Naive B cell (primary cell): ENCODE measurements at regions not wholly inside any gene's neighbourhood (a gene's known extent, or its start where the extent isn't known, plus 50 kb on each side); places are given as distances from the start of the nearest gene placed in this dataset.

ENCODE experiments used
- ATAC-seq, 2 donors: fragments of 150-1000 bp; cut with Tn5 transposase; 2 replicates each; pipeline ENCODE4 v1.10.0; 2021; ENCODE audit warnings: low read depth in 2 of 2, mild to moderate bottlenecking in 2 of 2, moderate library complexity in 2 of 2
- DNase-seq: peaks from one replicate; pipeline ENCODE4 v3.0.0; 2022
- H3K27ac Mint-ChIP-seq, 6 donors: one replicate each; pipeline ENCODE4 v1.8.0; 2020 to 2022; ENCODE audit warnings: mild to moderate bottlenecking in 6 of 6, mixed read lengths in 6 of 6, moderate library complexity in 5 of 6, inconsistent platforms in 2 of 6
- H3K27me3 Mint-ChIP-seq, 3 donors: one replicate each; pipeline ENCODE4 v1.8.0; 2021 to 2022; ENCODE audit warnings: mixed read lengths in 3 of 3, mild to moderate bottlenecking in 1 of 3
- H3K36me3 Mint-ChIP-seq, 2 donors: one replicate each; pipeline ENCODE4 v1.8.0; 2020 to 2022; ENCODE audit warnings: mixed read lengths in 2 of 2, inconsistent platforms in 1 of 2, mild to moderate bottlenecking in 1 of 2
- H3K4me1 Mint-ChIP-seq, 3 donors: one replicate each; pipeline ENCODE4 v1.8.0; 2020 to 2022; ENCODE audit warnings: mixed read lengths in 3 of 3, inconsistent platforms in 1 of 3, mild to moderate bottlenecking in 1 of 3, moderate library complexity in 1 of 3
- H3K4me3 Mint-ChIP-seq, 8 donors: one replicate each; pipeline ENCODE4 v1.8.0; 2020 to 2022; ENCODE audit warnings: mild to moderate bottlenecking in 8 of 8, mixed read lengths in 8 of 8, moderate library complexity in 8 of 8, inconsistent platforms in 2 of 8
- H3K9me3 Mint-ChIP-seq, 7 donors: one replicate each; pipeline ENCODE4 v1.8.0; 2020 to 2022; ENCODE audit warnings: mixed read lengths in 7 of 7, mild to moderate bottlenecking in 5 of 7, inconsistent platforms in 2 of 7, moderate library complexity in 1 of 7

DNA sequence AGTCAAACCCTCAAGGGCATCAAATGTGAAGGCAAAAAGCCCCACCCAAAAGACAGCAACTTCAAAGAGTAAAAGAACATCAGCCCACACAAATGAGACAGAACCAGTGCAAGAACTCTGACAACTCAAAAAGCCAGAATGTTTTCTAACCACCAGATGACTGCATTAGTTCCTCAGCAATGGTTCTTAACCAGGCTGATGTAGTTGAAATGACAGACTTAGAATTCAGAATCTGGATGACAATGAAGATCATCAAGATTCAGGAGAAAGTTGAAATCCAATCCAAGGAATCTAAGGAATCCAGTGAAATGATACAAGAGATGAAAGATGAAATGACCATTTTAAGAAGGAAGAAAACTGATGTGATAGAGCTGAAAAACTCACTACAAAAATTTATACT, 339.7 kb downstream of the KIF4B start:
- Mint-ChIP-seq H3K36me3 (peaks cover 0 to 8% of the 10 kb centered on the region in 2 donors), H3K4me3 (no peak overlapping the region), H3K27me3 (no peaks in the 10 kb centered on the region), H3K27ac (no peak overlapping the region), H3K9me3 (peaks cover 4 to 61% (median 21%) of the 10 kb centered on the region in 7 donors), H3K4me1 (no peaks in the 10 kb centered on the region)
- DNase-seq (no peak), ATAC-seq (no peak)

DNA sequence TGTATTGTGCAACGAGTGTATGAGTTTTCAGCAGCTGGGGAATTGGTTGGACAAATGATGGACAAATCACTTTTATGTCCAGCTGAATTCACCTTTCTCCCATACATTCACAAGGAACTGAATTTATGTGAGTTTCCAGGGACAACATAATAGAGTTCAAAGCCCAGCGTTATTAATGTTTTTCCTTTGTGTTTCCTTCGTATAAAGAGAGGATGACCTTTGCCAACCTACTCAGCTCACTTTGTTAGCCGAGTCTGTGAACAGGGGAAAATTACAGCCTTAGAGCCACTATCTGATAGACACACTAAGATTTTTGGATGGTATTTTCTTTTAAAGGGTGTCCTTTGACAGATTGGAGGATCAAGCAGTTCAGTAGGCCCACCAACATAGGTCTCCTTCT, 352.5 kb downstream of the KIF4B start:
- ATAC-seq (no peak), DNase-seq (no peak)
- H3K4me3 Mint-ChIP-seq = no peak overlapping the region
- peaks cover 0 to 10% (median 0%) of the 10 kb centered on the region in 7 donors for H3K9me3 Mint-ChIP-seq
- H3K27me3 Mint-ChIP-seq = no peaks in the 10 kb centered on the region
- H3K27ac Mint-ChIP-seq = no peak overlapping the region
- no peaks in the 10 kb centered on the region for H3K4me1 Mint-ChIP-seq
- no peaks in the 10 kb centered on the region for H3K36me3 Mint-ChIP-seq

DNA sequence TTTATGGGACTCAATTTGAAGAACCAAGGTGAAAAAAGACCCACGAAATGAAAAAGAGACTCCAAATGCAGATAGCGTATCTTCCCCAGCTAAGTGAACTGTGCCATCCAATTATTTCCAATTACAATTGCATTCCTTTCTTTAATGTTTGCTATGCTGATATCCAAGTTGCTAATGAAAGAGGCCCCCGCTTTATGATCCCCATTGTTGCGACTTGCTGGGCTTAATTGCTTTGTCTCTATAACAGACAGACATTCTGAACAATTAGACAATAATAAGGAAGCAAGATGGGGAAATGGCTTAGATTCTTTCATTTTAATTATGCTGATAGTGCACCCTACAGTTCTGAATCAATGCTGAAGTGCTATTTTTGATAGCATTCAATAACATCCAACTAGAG, 354.3 kb downstream of the KIF4B start:
- ATAC-seq (no peak), DNase-seq (no peak)
- H3K4me1 Mint-ChIP-seq = no peaks in the 10 kb centered on the region
- H3K27me3 Mint-ChIP-seq = no peaks in the 10 kb centered on the region
- H3K9me3 Mint-ChIP-seq = peaks cover 0 to 10% (median 5%) of the 10 kb centered on the region in 7 donors
- no peak overlapping the region for H3K4me3 Mint-ChIP-seq
- no peaks in the 10 kb centered on the region for H3K36me3 Mint-ChIP-seq
- no peak overlapping the region for H3K27ac Mint-ChIP-seq

DNA sequence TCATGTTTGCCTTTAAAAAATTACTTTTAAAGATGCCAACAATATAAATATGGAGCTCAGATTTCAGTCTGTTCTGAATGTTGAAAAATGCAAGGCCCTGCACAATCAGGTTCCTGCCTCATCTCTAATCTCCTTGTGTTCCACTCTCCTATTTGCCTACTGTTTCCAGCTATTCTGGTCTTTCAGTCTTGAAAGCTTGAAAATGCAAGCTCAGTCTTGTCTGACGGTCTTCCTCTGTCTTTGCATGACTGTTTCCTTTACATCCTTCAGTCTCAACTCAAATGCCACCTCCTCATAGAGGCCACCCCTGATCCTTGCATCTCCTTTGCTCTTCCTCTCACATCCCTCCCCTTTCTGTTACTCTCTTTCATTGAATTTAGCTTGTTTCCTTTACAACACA, 354.9 kb downstream of the KIF4B start:
- Mint-ChIP-seq H3K9me3 (peaks cover 0 to 10% (median 5%) of the 10 kb centered on the region in 7 donors), H3K4me1 (no peaks in the 10 kb centered on the region), H3K36me3 (no peaks in the 10 kb centered on the region), H3K27me3 (no peaks in the 10 kb centered on the region), H3K4me3 (no peak overlapping the region), H3K27ac (no peak overlapping the region)
- DNase-seq (no peak), ATAC-seq (no peak)

DNA sequence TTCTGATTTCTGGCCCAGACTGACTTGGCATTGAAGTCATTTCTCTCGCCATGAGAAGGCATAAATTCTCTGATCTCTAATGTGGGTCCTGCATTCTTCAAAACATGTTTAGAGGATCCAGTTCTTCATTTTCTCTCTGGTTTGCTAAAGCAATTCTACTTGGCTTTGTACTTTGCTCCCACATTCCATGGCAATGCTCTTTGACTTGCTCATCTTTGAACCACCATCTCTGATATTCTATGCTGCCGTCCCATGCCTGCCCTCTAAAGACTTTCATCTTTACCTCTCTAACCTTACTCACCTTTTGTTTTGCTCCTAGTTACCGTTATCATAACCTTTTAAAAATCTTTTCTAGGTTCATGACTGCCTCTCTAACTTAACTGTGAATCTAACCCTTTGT, 366.9 kb downstream of the KIF4B start:
- H3K27ac Mint-ChIP-seq = no peak overlapping the region
- DNase-seq (no peak), ATAC-seq (no peak)

GRCh38 chr5:155381654-155382053, 368.1 kb downstream of the KIF4B start:
- peaks cover 0 to 4% (median 4%) of the 10 kb centered on the region in 3 donors for H3K27me3 Mint-ChIP-seq
- H3K36me3 Mint-ChIP-seq = no peaks in the 10 kb centered on the region
- H3K27ac Mint-ChIP-seq = no peak overlapping the region
- DNase-seq = no peak
- no peaks in the 10 kb centered on the region for H3K4me1 Mint-ChIP-seq
- H3K9me3 Mint-ChIP-seq = peaks cover 3 to 14% (median 7%) of the 10 kb centered on the region in 7 donors
- ATAC-seq = no peak
- H3K4me3 Mint-ChIP-seq = no peak overlapping the region

More for the DNA sequence above, 366.9 kb downstream of the KIF4B start:
- no peaks in the 10 kb centered on the region for H3K27me3 Mint-ChIP-seq
- H3K9me3 Mint-ChIP-seq = peaks cover 0 to 16% (median 7%) of the 10 kb centered on the region in 7 donors
- H3K36me3 Mint-ChIP-seq = no peaks in the 10 kb centered on the region
- no peak overlapping the region for H3K4me3 Mint-ChIP-seq
- H3K4me1 Mint-ChIP-seq = no peaks in the 10 kb centered on the region

DNA sequence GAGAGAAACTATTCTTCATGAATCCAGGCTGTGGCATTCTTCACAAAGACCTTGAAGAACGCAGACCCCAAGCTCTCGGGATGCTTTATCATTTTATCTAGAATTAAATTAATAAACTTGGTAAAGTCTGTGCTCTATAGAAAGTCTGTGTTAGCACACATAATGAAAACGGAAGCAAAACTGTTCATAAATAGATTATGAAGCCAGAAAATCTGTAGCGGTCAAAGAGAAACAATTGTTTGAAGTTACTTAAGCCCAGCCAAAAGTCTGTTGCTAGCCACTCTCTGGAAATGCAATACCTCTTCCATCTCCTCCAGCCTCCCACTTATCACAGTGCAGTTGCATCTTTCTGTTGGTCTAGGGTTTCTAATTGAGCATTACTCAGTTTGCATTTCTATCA, 375.9 kb downstream of the KIF4B start:
- Mint-ChIP-seq H3K4me1 (no peaks in the 10 kb centered on the region), H3K9me3 (peaks cover 1 to 9% (median 3%) of the 10 kb centered on the region in 7 donors), H3K4me3 (no peak overlapping the region), H3K36me3 (no peaks in the 10 kb centered on the region), H3K27me3 (peaks cover 5 to 9% (median 8%) of the 10 kb centered on the region in 3 donors), H3K27ac (peak overlapping the region in 1 of 6 donors; percentile 17)
- DNase-seq (no peak), ATAC-seq (no peak)

DNA sequence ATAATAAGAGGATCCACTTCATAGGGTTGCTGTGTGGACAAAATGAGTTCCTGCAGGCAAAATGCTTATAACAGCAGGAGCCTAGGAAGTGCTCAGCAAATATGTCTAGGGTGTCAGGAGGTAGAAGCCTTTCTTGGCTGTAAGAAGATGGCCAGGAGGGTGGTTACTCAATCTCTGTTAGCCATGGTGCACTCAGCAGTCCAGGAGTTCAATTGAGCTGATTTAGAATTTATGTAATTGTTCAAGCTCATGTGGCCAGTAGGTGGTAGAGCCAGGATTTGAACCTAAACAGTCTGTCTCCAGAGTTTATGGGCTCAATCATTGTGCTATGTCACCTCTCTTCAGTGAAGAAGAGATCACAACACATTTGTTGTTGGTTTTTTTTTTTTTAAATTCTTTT, 381.2 kb downstream of the KIF4B start:
- DNase-seq (no peak), ATAC-seq (no peak)
- peaks cover 0 to 1% (median 0%) of the 10 kb centered on the region in 7 donors for H3K9me3 Mint-ChIP-seq
- H3K27ac Mint-ChIP-seq = no peak overlapping the region
- H3K4me3 Mint-ChIP-seq = no peak overlapping the region
- H3K4me1 Mint-ChIP-seq = no peaks in the 10 kb centered on the region
- peaks cover 0 to 5% (median 5%) of the 10 kb centered on the region in 3 donors for H3K27me3 Mint-ChIP-seq
- H3K36me3 Mint-ChIP-seq = no peaks in the 10 kb centered on the region

GRCh38 chr5:155402927-155403640, 389.5 kb downstream of the KIF4B start:
- Mint-ChIP-seq H3K36me3 (peaks cover 0 to 3% of the 10 kb centered on the region in 2 donors), H3K9me3 (peaks cover 4 to 23% (median 17%) of the 10 kb centered on the region in 7 donors), H3K27me3 (no peaks in the 10 kb centered on the region), H3K4me3 (no peak overlapping the region), H3K27ac (no peak overlapping the region), H3K4me1 (peaks cover 0 to 2% (median 0%) of the 10 kb centered on the region in 3 donors)
- ATAC-seq (no peak), DNase-seq (no peak)

DNA sequence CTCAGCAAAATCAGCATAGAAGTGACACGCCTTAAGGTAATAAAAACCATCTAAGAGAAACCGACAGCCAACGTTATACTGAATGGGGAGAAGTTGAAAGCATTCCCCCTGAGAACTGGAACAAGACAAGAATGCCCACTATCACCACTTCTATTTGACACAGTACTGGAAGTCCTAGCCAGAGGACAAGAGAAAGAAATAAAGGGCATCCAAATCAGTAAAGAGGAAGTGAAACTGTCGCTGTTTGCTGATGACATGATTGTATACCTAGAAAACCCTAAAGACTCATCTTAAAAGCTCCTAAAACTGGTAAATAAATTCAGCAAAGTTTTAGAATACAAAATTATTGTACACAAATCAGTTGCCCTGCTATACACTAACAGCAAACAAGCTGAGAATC, 393.3 kb downstream of the KIF4B start:
- H3K27me3 Mint-ChIP-seq = no peaks in the 10 kb centered on the region
- DNase-seq (no peak), ATAC-seq (no peak)
- peaks cover 0 to 3% of the 10 kb centered on the region in 2 donors for H3K36me3 Mint-ChIP-seq
- H3K4me3 Mint-ChIP-seq = no peak overlapping the region
- H3K4me1 Mint-ChIP-seq = peaks cover 0 to 2% (median 0%) of the 10 kb centered on the region in 3 donors
- H3K9me3 Mint-ChIP-seq = peaks cover 6 to 23% (median 15%) of the 10 kb centered on the region in 7 donors
- no peak overlapping the region for H3K27ac Mint-ChIP-seq

DNA sequence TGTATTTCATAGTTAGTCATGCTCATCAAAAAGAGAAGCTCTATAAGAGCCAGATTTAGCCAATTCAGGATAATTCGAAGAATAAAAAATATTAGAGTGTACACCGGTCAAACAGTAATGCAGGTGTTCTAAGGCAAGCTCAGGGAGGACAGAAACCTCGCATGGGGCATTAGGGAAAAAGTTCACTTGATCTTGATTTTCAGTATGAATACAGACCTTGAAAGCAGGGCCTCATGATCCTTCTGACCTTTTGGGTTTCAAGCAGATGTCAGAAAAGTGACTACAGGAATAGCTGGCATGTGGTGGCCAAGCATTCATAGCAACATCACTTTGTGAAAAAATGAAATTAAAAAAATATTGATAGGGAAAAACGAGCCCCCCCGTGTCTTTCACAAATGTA, 394.9 kb downstream of the KIF4B start:
- no peak for DNase-seq
- Mint-ChIP-seq H3K4me1 (peaks cover 0 to 2% (median 0%) of the 10 kb centered on the region in 3 donors), H3K9me3 (peaks cover 2 to 21% (median 14%) of the 10 kb centered on the region in 7 donors), H3K36me3 (peaks cover 0 to 3% of the 10 kb centered on the region in 2 donors), H3K27me3 (peaks cover 0 to 5% (median 0%) of the 10 kb centered on the region in 3 donors), H3K27ac (no peak overlapping the region), H3K4me3 (no peak overlapping the region)
- no peak for ATAC-seq

DNA sequence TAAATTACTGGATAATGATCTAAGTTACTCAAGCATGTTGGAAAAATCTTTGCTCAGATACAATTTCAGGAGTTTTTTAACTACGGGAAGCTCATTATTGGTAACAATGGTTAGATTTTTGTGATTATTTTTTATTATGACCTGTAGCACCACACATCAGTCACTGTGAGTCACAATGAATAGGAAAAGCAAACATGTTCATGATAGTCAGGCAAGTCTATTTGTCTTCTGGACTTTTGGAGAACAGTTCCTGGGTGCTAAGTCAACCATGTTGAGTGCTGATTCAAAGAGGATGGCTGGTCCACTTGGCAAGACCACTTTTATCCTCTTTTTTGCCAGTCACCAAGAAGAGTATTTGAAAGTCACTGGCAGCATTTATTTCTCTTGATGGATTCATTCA, 403.2 kb downstream of the KIF4B start:
- no peak overlapping the region for H3K4me3 Mint-ChIP-seq
- H3K27me3 Mint-ChIP-seq = peaks cover 0 to 5% (median 0%) of the 10 kb centered on the region in 3 donors
- H3K36me3 Mint-ChIP-seq = no peaks in the 10 kb centered on the region
- peaks cover 0 to 10% (median 1%) of the 10 kb centered on the region in 7 donors for H3K9me3 Mint-ChIP-seq
- no peak for DNase-seq
- H3K4me1 Mint-ChIP-seq = no peaks in the 10 kb centered on the region
- ATAC-seq = no peak
- H3K27ac Mint-ChIP-seq = no peak overlapping the region

GRCh38 chr5:155418960-155419579, 405.5 kb downstream of the KIF4B start:
- H3K4me1 Mint-ChIP-seq = no peaks in the 10 kb centered on the region
- H3K9me3 Mint-ChIP-seq = peaks cover 0 to 5% (median 3%) of the 10 kb centered on the region in 7 donors
- H3K36me3 Mint-ChIP-seq = no peaks in the 10 kb centered on the region
- no peak overlapping the region for H3K4me3 Mint-ChIP-seq
- H3K27ac Mint-ChIP-seq = no peak overlapping the region
- H3K27me3 Mint-ChIP-seq = no peaks in the 10 kb centered on the region
- DNase-seq = no peak
- ATAC-seq = no peak

DNA sequence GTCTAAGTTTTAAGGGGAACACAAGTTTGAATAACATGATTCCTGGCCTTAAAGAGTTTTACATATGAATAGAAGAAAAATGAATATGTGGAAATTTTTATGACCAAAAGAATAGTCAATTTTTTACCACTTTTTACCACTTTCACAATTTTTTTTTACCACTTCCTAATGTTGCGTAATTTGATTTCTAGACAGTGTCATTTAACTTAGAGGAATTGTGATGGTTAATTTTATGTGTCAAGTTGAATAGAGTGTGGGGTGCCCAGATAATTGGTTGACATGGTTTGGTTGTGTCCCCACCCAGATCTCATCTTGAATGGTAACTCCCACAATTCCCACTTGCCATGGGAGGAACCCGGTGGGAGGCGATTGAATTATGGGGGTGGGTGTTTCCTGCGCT, 416.6 kb downstream of the KIF4B start:
- peaks cover 0 to 8% of the 10 kb centered on the region in 2 donors for H3K36me3 Mint-ChIP-seq
- peaks cover 0 to 8% (median 8%) of the 10 kb centered on the region in 3 donors for H3K27me3 Mint-ChIP-seq
- peaks cover 0 to 11% (median 4%) of the 10 kb centered on the region in 3 donors for H3K4me1 Mint-ChIP-seq
- H3K27ac Mint-ChIP-seq = no peak overlapping the region
- no peak overlapping the region for H3K4me3 Mint-ChIP-seq
- no peak for ATAC-seq
- DNase-seq = no peak
- H3K9me3 Mint-ChIP-seq = peaks cover 0 to 12% (median 5%) of the 10 kb centered on the region in 7 donors
